Heart right ventricle (tissue), 16 donors: ENCODE measurements at regions not wholly inside any gene's neighbourhood (a gene's known extent, or its start where the extent isn't known, plus 50 kb on each side); places are given as distances from the start of the nearest gene placed in this dataset.

Experiments used
- ATAC-seq, 8 donors: fragments of 200-7000 bp; cut with Tn5 transposase; one replicate each; pipeline ENCODE4 v1.9.1; 2020; ENCODE audit warnings: mild to moderate bottlenecking in 8 of 8, moderate library complexity in 8 of 8, moderate number of reproducible peaks in 1 of 8
- DNase-seq, 2 donors: peaks; one replicate each; pipeline ENCODE4 v3.0.0-alpha.2; 2020
- H3K27ac ChIP-seq, 10 donors: fragments of 200-600 bp; sonication (generic) in 2 of 10; one replicate each; pipeline versions ENCODE4 v1.5.0 to v1.8.0; 2020 to 2022; ENCODE audit warnings: mild to moderate bottlenecking in 3 of 10
- H3K27me3 ChIP-seq, 7 donors: fragments of 200-600 bp; one replicate each; pipeline ENCODE4 v1.8.0; 2021 to 2022; ENCODE audit warnings: mild to moderate bottlenecking in 2 of 7
- H3K36me3 ChIP-seq, 9 donors: fragments of 200-600 bp; sonication (generic) in 1 of 9; one replicate each; pipeline versions ENCODE4 v1.5.0 to v1.8.0; 2020 to 2022; ENCODE audit warnings: mild to moderate bottlenecking in 2 of 9
- H3K4me1 ChIP-seq, 9 donors: fragments of 200-600 bp; sonication (generic) in 1 of 9; one replicate each; pipeline versions ENCODE4 v1.5.0 to v1.8.0; 2020 to 2022; ENCODE audit warnings: mild to moderate bottlenecking in 4 of 9
- H3K4me3 ChIP-seq, 10 donors: fragments of 200-600 bp; sonication (generic) in 2 of 10; one replicate each; pipeline versions ENCODE4 v1.5.0 to v1.8.0; 2020 to 2022; ENCODE audit warnings: mild to moderate bottlenecking in 7 of 10, moderate library complexity in 2 of 10
- H3K9me3 ChIP-seq, 11 donors: fragments of 200-600 bp in 10 of 11; sonication (generic) in 2 of 11; one replicate each; pipeline versions ENCODE4 v1.5.0 to v1.8.0; 2013 to 2022; ENCODE audit warnings: mild to moderate bottlenecking in 2 of 11, control low read depth in 1 of 11, moderate library complexity in 1 of 11
- WGBS, 2 donors: extraction: QIAGEN DNeasy Blood & Tissue Kit; methylation state at CpG; one replicate each; pipeline ENCODE4 v1.1.7; 2013; ENCODE audit warnings: inconsistent platforms in 1 of 2; 5-methylcytosine and 5-hydroxymethylcytosine counted together
- intact Hi-C, 10 donors: fragments of 100-400 bp; cut with DNase I; formaldehyde crosslinking; loops; one replicate each; pipeline versions ENCODE4 v1.11.1 to v1.14.2; 2022
- TF ChIP-seq, protein P1 (sequence below), 9 donors: fragments of 200-600 bp; sonication (generic) in 2 of 9; IDR thresholded peaks; one replicate each; pipeline versions ENCODE4 v1.5.0 to v1.8.0; 2021 to 2022; ENCODE audit warnings: antibody characterized with exemption in 9 of 9, mild to moderate bottlenecking in 5 of 9, moderate library complexity in 1 of 9
- donor health status: Arrhythmogenic right ventricular cardiomyopathy.
- donor health status: ischemic (EF 13 %, LVEDD 7.1; RV severe dilation, severe dysfunction).
- donor health status: healthy with polysubstance abuse.
- donor health status: DM: no; HTN: yes; CAD: no.
- donor health status: DM: no; HTN: no; CAD: no.
- donor health status: ischemic (EF 25% LVEDD 6.9; RV normal size, moderate dysfunction).
- donor health status: ischemic (EF 25% LVEDD 5.7; RV mildly dilated, moderate dysfunction).
- donor health status: healthy.
- donor health status: DM: yes; HTN: yes; CAD: no.
- donor health status: Ischemic cardiomyopathy.
- donor health status: ischemic (EF 35%, LVEDD 5.7; RV mildly dilated, moderate dysfunction).
- donor health status: nonischemic (EF 11% LVEDD 7.7; RV severe dilation, severe dysfunction).
- donor health status: DM: yes; HTN: yes; CAD: no.
- donor health status: PGD.
- donor health status: ischemic (EF 29% LVEDD 5.4; RV normal size, mild dysfunction).
- donor health status: nonischemic (EF 23%, LVEDD 6.1; RV moderate dilation, normal function).

DNA sequence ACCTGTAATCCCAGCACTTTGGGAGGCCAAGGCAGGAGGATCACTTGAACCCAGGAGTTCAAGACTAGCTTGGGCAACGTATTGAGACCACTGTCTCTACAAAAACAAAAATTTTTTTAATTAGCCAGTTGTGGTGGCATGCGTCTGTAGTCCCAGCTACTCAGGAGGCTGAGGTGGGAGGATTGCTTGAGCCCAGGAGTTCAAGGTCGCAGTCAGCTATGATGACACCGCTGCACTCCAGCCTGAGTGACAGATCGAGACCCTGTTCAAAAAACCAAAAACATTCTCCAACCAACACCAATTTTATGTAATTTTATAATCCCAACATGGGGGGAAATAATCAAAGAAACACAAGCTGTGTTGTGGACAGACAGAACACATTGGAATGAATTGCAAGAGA lies 54.6 kb upstream of the TNRC6A start:
- Histone ChIP-seq H3K27me3 (peaks cover 0 to 6% (median 0%) of the 10 kb centered on the region in 7 donors), H3K4me3 (no peak overlapping the region), H3K36me3 (no peaks in the 10 kb centered on the region), H3K4me1 (peaks cover 0 to 16% (median 13%) of the 10 kb centered on the region in 9 donors), H3K9me3 (no peaks in the 10 kb centered on the region), H3K27ac (no peak overlapping the region)
- TF ChIP-seq, protein P1, sequence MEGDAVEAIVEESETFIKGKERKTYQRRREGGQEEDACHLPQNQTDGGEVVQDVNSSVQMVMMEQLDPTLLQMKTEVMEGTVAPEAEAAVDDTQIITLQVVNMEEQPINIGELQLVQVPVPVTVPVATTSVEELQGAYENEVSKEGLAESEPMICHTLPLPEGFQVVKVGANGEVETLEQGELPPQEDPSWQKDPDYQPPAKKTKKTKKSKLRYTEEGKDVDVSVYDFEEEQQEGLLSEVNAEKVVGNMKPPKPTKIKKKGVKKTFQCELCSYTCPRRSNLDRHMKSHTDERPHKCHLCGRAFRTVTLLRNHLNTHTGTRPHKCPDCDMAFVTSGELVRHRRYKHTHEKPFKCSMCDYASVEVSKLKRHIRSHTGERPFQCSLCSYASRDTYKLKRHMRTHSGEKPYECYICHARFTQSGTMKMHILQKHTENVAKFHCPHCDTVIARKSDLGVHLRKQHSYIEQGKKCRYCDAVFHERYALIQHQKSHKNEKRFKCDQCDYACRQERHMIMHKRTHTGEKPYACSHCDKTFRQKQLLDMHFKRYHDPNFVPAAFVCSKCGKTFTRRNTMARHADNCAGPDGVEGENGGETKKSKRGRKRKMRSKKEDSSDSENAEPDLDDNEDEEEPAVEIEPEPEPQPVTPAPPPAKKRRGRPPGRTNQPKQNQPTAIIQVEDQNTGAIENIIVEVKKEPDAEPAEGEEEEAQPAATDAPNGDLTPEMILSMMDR (IDR thresholded peaks at IDR 0.05) = no peak
- intact Hi-C loops = no loop called here
- 90 to 91% methylated on average over 5 of the region's 5 CpGs for WGBS, 2 donors
- DNase-seq = no peak
- ATAC-seq = no peak

GRCh38 chr16:24677388-24677787 lies 52.1 kb upstream of the TNRC6A start:
- H3K27ac ChIP-seq = no peak overlapping the region
- H3K27me3 ChIP-seq = peaks cover 0 to 6% (median 0%) of the 10 kb centered on the region in 7 donors
- ATAC-seq (no peak), DNase-seq (no peak)
- no peak overlapping the region for H3K4me3 ChIP-seq
- 93 to 94% methylated on average over 7 of the region's 7 CpGs for WGBS, 2 donors
- no peaks in the 10 kb centered on the region for H3K4me1 ChIP-seq
- H3K36me3 ChIP-seq = no peaks in the 10 kb centered on the region
- TF ChIP-seq, protein P1 (IDR thresholded peaks at IDR 0.05) = no peak
- H3K9me3 ChIP-seq = no peaks in the 10 kb centered on the region
- intact Hi-C loops = no loop called here
